GM12892 (cell line): ENCODE measurements at regions not wholly inside any gene's neighbourhood (a gene's known extent, or its start where the extent isn't known, plus 50 kb on each side); places are given as distances from the start of the nearest gene placed in this dataset.

Experiments
- POLR2A ChIP-seq: IDR thresholded peaks from 2 replicates; pipeline ENCODE4 v1.6.1; 2011; ENCODE audit warnings: low read depth, low read length, control low read depth
- TAF1 ChIP-seq: IDR thresholded peaks from 2 replicates; pipeline ENCODE4 v1.6.1; 2011; ENCODE audit warnings: low read depth, mild to moderate bottlenecking, control low read depth, low read length, borderline replicate concordance

- TF ChIP-seq POLR2A (no peak), TAF1 (no peak)
Measured at GRCh38 chr6:144655376-144655775, 370.2 kb downstream of the UTRN start.
